Breast epithelium (tissue), 4 donors: ENCODE measurements at regions not wholly inside any gene's neighbourhood (a gene's known extent, or its start where the extent isn't known, plus 50 kb on each side); places are given as distances from the start of the nearest gene placed in this dataset.

ENCODE experiments used
- DNase-seq, 2 donors: peaks; one replicate each; pipeline ENCODE4 v3.0.0-alpha.2; 2019; ENCODE audit warnings: low spot score in 2 of 2
- H3K27ac ChIP-seq, 2 donors: fragments of 200-600 bp; sonication (generic) in 1 of 2; one replicate each; pipeline ENCODE4 v1.5.1; 2016 to 2019; ENCODE audit warnings: mild to moderate bottlenecking in 1 of 2
- H3K27me3 ChIP-seq, 2 donors: fragments of 200-600 bp; sonication (generic) in 1 of 2; one replicate each; pipeline versions ENCODE4 v1.5.1 to v1.6.0; 2017 to 2019; ENCODE audit warnings: control low read depth in 1 of 2, mild to moderate bottlenecking in 1 of 2
- H3K36me3 ChIP-seq: fragments of 200-600 bp; one replicate; pipeline ENCODE4 v1.5.1; 2019
- H3K4me1 ChIP-seq, 2 donors: fragments of 200-600 bp; sonication (generic); one replicate each; pipeline ENCODE4 v1.5.1; 2016 to 2019; ENCODE audit warnings: control low read depth in 1 of 2
- H3K4me3 ChIP-seq, 3 donors: fragments of 200-600 bp; sonication (generic); 1 replicate in 2 of 3; 2 replicates in 1 of 3; pipeline ENCODE4 v1.5.1; 2016 to 2019; ENCODE audit warnings: mild to moderate bottlenecking in 3 of 3, moderate library complexity in 2 of 3
- H3K9me3 ChIP-seq, 2 donors: fragments of 200-600 bp; sonication (generic) in 1 of 2; one replicate each; pipeline ENCODE4 v1.5.1; 2016 to 2019; ENCODE audit warnings: control low read depth in 1 of 2
- POLR2A ChIP-seq: fragments of 450-650 bp; IDR thresholded peaks from one replicate; pipeline ENCODE4 v1.6.1; 2016; ENCODE audit warnings: antibody characterized with exemption, mild to moderate bottlenecking, moderate library complexity
- POLR2AphosphoS5 ChIP-seq, 3 donors: sonication (generic); formaldehyde crosslinking; IDR thresholded peaks; one replicate each; pipeline ENCODE4 v1.6.1; 2017; ENCODE audit warnings: antibody characterized with exemption in 3 of 3
- intact Hi-C: fragments of 100-400 bp; cut with DNase I; formaldehyde crosslinking; loops from one replicate; pipeline ENCODE4 v1.15.1; 2023; ENCODE audit warnings: low total_unique reads
- TF ChIP-seq, protein P1 (sequence below), 3 donors: fragments of 450-650 bp; IDR thresholded peaks; one replicate each; pipeline ENCODE4 v1.5.1; 2016 to 2017; ENCODE audit warnings: antibody characterized with exemption in 3 of 3, mild to moderate bottlenecking in 3 of 3, moderate library complexity in 3 of 3

GRCh38 chr11:91097083-91097482, 874.2 kb upstream of the CHORDC1 start:
- no peaks in the 10 kb centered on the region for H3K9me3 ChIP-seq
- no peak for DNase-seq
- intact Hi-C loops: no loop called here
- no peaks in the 10 kb centered on the region for H3K4me1 ChIP-seq
- no peaks in the 10 kb centered on the region for H3K36me3 ChIP-seq
- no peak overlapping the region for H3K4me3 ChIP-seq
- no peaks in the 10 kb centered on the region for H3K27me3 ChIP-seq
- no peak for TF ChIP-seq POLR2AphosphoS5 (IDR thresholded peaks at IDR 0.05)
- TF ChIP-seq, protein P1, sequence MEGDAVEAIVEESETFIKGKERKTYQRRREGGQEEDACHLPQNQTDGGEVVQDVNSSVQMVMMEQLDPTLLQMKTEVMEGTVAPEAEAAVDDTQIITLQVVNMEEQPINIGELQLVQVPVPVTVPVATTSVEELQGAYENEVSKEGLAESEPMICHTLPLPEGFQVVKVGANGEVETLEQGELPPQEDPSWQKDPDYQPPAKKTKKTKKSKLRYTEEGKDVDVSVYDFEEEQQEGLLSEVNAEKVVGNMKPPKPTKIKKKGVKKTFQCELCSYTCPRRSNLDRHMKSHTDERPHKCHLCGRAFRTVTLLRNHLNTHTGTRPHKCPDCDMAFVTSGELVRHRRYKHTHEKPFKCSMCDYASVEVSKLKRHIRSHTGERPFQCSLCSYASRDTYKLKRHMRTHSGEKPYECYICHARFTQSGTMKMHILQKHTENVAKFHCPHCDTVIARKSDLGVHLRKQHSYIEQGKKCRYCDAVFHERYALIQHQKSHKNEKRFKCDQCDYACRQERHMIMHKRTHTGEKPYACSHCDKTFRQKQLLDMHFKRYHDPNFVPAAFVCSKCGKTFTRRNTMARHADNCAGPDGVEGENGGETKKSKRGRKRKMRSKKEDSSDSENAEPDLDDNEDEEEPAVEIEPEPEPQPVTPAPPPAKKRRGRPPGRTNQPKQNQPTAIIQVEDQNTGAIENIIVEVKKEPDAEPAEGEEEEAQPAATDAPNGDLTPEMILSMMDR (IDR thresholded peaks at IDR 0.05): no peak
- no peak for TF ChIP-seq POLR2A
- no peak overlapping the region for H3K27ac ChIP-seq

DNA sequence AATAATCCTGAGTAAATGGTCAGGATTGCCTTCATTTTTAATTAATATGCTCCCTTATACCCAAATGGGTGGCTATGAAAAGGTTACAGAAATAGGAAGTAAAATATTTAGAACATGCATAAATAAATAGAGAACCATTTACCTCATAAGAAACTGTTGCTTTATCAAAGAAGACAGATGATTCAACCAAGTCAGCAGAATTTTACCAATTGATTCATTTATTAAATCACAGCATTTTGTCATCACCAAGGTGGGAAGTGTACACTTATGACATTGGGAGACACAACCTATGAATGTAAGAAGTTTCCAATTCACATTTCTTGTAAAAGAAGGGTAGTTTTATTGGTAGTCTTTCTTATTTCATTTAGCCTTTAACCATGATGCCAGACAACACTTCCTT, 870.3 kb upstream of the CHORDC1 start:
- no peak for DNase-seq
- H3K9me3 ChIP-seq: no peaks in the 10 kb centered on the region
- no peak overlapping the region for H3K4me3 ChIP-seq
- TF ChIP-seq POLR2A: no peak
- TF ChIP-seq, protein P1 (IDR thresholded peaks at IDR 0.05): no peak
- TF ChIP-seq POLR2AphosphoS5 (IDR thresholded peaks at IDR 0.05): no peak
- H3K4me1 ChIP-seq: no peaks in the 10 kb centered on the region
- no peaks in the 10 kb centered on the region for H3K27me3 ChIP-seq
- no peaks in the 10 kb centered on the region for H3K36me3 ChIP-seq
- intact Hi-C loops: no loop called here
- no peak overlapping the region for H3K27ac ChIP-seq

- Histone ChIP-seq H3K27me3 (no peaks in the 10 kb centered on the region), H3K36me3 (no peaks in the 10 kb centered on the region), H3K27ac (no peak overlapping the region), H3K4me3 (no peak overlapping the region), H3K9me3 (no peaks in the 10 kb centered on the region), H3K4me1 (no peaks in the 10 kb centered on the region)
- intact Hi-C loops: no loop called here
- TF ChIP-seq POLR2A: no peak
- TF ChIP-seq, protein P1 (IDR thresholded peaks at IDR 0.05): no peak
- no peak for TF ChIP-seq POLR2AphosphoS5 (IDR thresholded peaks at IDR 0.05)
- no peak for DNase-seq
Observed at GRCh38 chr11:91091563-91091962, 868.7 kb upstream of the CHORDC1 start.

- Histone ChIP-seq H3K27me3 (no peaks in the 10 kb centered on the region), H3K27ac (no peak overlapping the region), H3K4me1 (no peaks in the 10 kb centered on the region), H3K4me3 (no peak overlapping the region), H3K36me3 (no peaks in the 10 kb centered on the region), H3K9me3 (no peaks in the 10 kb centered on the region)
- TF ChIP-seq POLR2A: no peak
- no peak for TF ChIP-seq POLR2AphosphoS5 (IDR thresholded peaks at IDR 0.05)
- TF ChIP-seq, protein P1 (IDR thresholded peaks at IDR 0.05): no peak
- no peak for DNase-seq
- intact Hi-C loops: no loop called here
Observed at GRCh38 chr11:91086028-91086427, 863.2 kb upstream of the CHORDC1 start.

GRCh38 chr11:91082255-91082654, 859.4 kb upstream of the CHORDC1 start:
- TF ChIP-seq POLR2A: no peak
- intact Hi-C loops: no loop called here

DNA sequence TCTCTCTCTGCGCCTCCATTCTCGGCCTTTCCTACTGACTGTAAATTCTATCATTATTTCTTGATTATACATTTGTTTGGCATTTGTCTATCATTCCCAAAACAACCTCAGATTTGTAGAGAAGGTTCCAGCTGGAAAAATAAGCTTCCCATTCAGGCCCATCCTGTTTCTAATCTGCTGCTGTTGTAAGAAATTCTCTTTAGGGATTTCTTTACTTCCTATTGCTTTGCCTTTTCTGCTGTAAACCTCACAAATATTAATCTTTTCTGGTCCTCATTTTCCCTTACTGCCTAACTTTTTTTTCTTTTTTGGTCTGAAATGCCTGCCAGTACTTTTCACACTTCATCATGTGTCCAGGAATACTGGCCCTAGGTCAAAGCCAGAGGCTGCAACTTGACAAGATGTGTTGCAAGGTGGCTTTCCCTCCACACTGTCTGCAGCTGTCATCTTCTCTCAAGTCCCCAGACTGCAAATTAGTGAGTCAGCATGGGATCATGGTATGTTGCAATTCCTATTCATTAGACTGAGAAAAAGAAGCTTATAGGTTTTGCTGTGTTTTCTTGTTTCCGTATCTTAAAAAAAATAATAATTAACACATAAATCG, 858.7 kb upstream of the CHORDC1 start:
- intact Hi-C loops: no loop called here
- H3K4me3 ChIP-seq: no peak overlapping the region
- H3K27ac ChIP-seq: no peak overlapping the region
- no peaks in the 10 kb centered on the region for H3K27me3 ChIP-seq
- no peaks in the 10 kb centered on the region for H3K4me1 ChIP-seq
- DNase-seq: no peak
- TF ChIP-seq POLR2A: no peak
- no peak for TF ChIP-seq POLR2AphosphoS5 (IDR thresholded peaks at IDR 0.05)
- TF ChIP-seq, protein P1 (IDR thresholded peaks at IDR 0.05): no peak
- peaks cover 0 to 3% of the 10 kb centered on the region in 2 donors for H3K9me3 ChIP-seq
- no peaks in the 10 kb centered on the region for H3K36me3 ChIP-seq

More at GRCh38 chr11:91082255-91082654, 859.4 kb upstream of the CHORDC1 start:
- DNase-seq: no peak
- Histone ChIP-seq H3K9me3 (no peaks in the 10 kb centered on the region), H3K4me1 (no peaks in the 10 kb centered on the region), H3K27ac (no peak overlapping the region), H3K27me3 (no peaks in the 10 kb centered on the region), H3K4me3 (no peak overlapping the region), H3K36me3 (no peaks in the 10 kb centered on the region)
